Adipocyte (in vitro differentiated cells): ENCODE measurements at regions not wholly inside any gene's neighbourhood (a gene's known extent, or its start where the extent isn't known, plus 50 kb on each side); places are given as distances from the start of the nearest gene placed in this dataset.
"Not testable (repeated sequence)": the region's sequence is repeated elsewhere in the genome, so short reads cannot be mapped to it uniquely, and the experiment has no call there.

Experiments
- DNase-seq: peaks from one replicate; pipeline ENCODE4 v3.0.0-alpha.2; 2015; ENCODE audit warnings: low read depth
- H3K27me3 ChIP-seq: replicated peaks from 2 replicates; pipeline ENCODE4 v1.7.0; 2013; ENCODE audit warnings: mild to moderate bottlenecking, low read length, moderate library complexity; ENCODE audit not compliant: control insufficient read depth, insufficient read depth
- H3K36me3 ChIP-seq: 2 replicates; pipeline ENCODE4 v1.7.0; 2013; ENCODE audit warnings: low read length, mild to moderate bottlenecking, moderate library complexity; ENCODE audit not compliant: control insufficient read depth, insufficient read depth, severe bottlenecking
- H3K4me1 ChIP-seq: 2 replicates; pipeline ENCODE4 v1.7.0; 2013; ENCODE audit warnings: mild to moderate bottlenecking, low read length, moderate library complexity; ENCODE audit not compliant: control insufficient read depth, insufficient read depth
- H3K4me3 ChIP-seq: 2 replicates; pipeline ENCODE4 v1.7.0; 2013; ENCODE audit warnings: mild to moderate bottlenecking, low read length, moderate library complexity
- H3K9ac ChIP-seq: 2 replicates; pipeline ENCODE4 v1.7.0; 2013; ENCODE audit warnings: mild to moderate bottlenecking, low read length, moderate library complexity
- H3K9me3 ChIP-seq: 2 replicates; pipeline ENCODE4 v1.7.0; 2013; ENCODE audit warnings: mild to moderate bottlenecking, low read length, moderate library complexity; ENCODE audit not compliant: control insufficient read depth

DNA sequence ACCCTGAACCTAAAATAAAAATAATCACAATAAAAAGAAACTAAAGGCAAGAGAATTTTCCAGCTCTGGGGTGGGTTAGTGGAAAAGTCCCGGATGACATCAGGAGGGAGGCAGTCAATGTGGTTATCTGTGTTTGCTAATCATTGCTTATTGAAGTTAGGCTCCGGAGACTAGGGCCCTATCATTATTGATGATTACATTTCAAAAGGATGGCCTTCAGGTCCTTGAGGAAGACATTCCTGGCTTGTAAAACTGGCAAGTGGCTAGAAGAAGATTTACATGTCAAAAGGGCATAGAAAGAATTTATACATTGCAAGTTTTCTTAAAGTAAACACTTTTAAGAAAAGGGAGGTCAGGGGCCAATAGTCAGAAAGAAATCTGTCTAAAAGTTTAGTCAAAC, 123.4 kb downstream of the POSTN start:
- H3K4me1 ChIP-seq, result no peaks in the 10 kb centered on the region
- DNase-seq, result no peak
- no peaks in the 10 kb centered on the region for H3K9me3 ChIP-seq
- no peak overlapping the region for H3K4me3 ChIP-seq
- H3K36me3 ChIP-seq, result no peaks in the 10 kb centered on the region
- H3K27me3 ChIP-seq, result no peaks in the 10 kb centered on the region
- no peak overlapping the region for H3K9ac ChIP-seq

DNA sequence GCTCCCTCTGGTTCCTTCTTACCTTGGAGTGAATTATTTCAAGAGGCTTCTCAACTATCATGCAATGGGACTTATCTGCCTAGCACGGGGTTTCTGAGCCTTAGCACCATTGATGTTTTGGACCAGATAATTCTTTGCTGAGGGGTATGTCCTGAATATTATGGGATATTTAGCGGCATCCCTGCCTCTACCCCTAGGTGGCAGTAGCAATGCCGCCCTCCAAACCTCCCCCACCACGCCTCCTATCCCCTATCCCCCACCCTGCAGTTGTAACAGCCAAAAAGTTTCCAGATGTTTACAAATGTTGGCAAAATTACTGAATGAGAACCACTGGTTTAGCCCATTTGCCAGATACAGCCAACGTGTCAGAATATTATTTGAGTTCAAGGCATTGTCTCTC, 125.5 kb downstream of the POSTN start:
- Histone ChIP-seq H3K4me1 (no peaks in the 10 kb centered on the region), H3K9ac (no peak overlapping the region), H3K27me3 (no peaks in the 10 kb centered on the region), H3K9me3 (no peaks in the 10 kb centered on the region), H3K4me3 (no peak overlapping the region), H3K36me3 (no peaks in the 10 kb centered on the region)
- DNase-seq, result no peak

DNA sequence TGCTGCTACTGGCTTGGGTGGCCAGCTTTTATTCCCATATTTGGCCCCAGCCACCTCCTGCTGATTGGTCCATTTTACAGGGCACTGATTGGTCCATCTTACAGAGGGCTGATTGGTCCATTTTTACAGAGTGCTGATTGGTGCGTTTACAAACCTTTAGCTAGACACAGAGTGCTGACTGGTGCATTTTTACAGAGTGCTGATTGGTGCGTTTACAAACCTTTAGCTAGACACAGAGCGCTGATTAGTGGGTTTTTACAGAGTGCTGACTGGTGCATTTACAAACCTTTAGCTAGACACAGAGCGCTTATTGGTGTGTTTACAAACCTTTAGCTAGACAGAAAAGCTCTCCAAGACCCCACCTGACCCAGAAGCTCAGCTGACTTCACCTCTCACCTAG, 126.3 kb downstream of the POSTN start:
- not testable (repeated sequence) for H3K4me1 ChIP-seq, H3K9ac ChIP-seq, H3K27me3 ChIP-seq, H3K36me3 ChIP-seq, DNase-seq, H3K9me3 ChIP-seq, H3K4me3 ChIP-seq

DNA sequence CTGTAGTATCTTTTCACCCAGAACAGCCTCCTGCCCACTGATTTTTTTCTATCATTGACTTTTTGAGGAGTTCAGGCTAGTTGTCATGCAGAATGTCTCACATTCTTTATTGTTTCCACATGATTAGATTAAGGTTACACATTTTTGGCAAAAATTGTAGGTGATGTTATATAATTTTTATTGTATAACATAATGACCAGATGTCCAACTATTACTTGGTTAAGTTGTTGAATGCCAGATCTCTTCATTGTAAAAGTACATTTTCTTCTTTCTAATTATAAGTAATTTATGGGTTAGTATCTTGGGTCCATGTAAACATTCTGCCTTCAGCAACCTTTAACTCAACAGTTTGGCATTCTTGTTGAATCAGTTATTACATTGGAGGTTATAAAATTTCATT, 138.4 kb downstream of the POSTN start:
- Histone ChIP-seq H3K4me1 (peaks cover 9% of the 10 kb centered on the region), H3K4me3 (no peak overlapping the region), H3K27me3 (no peaks in the 10 kb centered on the region), H3K9me3 (no peaks in the 10 kb centered on the region), H3K36me3 (no peaks in the 10 kb centered on the region), H3K9ac (no peak overlapping the region)
- DNase-seq, result peak; percentile 22

DNA sequence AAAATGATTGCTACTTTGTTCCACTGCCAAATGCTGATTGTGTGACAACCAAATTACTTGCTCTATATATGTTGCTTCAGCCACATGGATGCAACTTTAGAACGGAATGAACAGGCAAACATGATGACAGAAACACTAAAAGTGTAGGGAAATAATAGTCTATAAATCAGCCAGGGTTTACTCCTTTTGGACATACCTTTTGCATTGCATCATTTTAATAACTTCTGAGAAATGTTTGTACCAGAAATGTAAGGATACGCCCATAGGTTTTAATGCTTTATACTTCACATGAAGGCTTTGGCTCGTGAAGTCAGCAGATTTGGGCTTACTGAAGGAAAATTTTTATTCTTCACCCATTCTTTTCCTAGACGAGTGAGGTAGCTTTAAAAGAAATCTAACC, 141.0 kb downstream of the POSTN start:
- no peaks in the 10 kb centered on the region for H3K27me3 ChIP-seq
- no peak overlapping the region for H3K9ac ChIP-seq
- H3K4me3 ChIP-seq, result no peak overlapping the region
- peaks cover 18% of the 10 kb centered on the region for H3K4me1 ChIP-seq
- no peaks in the 10 kb centered on the region for H3K9me3 ChIP-seq
- no peaks in the 10 kb centered on the region for H3K36me3 ChIP-seq
- DNase-seq, result no peak

DNA sequence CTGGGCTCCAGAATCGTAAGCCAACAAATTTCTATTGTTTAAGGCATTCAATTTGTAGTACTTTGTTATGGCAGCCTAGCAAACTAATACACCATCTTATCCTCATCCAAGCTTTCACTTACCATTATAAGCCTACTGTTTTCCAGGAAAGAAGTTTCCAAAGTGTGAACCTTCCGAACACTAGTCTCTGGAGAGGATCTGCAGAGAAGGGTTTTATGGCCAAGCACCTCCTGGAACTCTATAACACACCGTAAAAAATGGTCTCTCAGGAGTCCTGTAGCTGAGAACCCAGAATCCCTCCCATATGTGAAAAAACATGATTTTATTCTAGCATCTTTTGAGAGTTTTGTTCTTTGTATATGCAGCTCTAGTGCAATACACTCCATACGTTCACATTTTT, 142.1 kb downstream of the POSTN start:
- peaks cover 18% of the 10 kb centered on the region for H3K4me1 ChIP-seq
- H3K9me3 ChIP-seq, result no peaks in the 10 kb centered on the region
- no peaks in the 10 kb centered on the region for H3K36me3 ChIP-seq
- H3K27me3 ChIP-seq, result no peaks in the 10 kb centered on the region
- DNase-seq, result no peak
- H3K4me3 ChIP-seq, result no peak overlapping the region
- no peak overlapping the region for H3K9ac ChIP-seq

DNA sequence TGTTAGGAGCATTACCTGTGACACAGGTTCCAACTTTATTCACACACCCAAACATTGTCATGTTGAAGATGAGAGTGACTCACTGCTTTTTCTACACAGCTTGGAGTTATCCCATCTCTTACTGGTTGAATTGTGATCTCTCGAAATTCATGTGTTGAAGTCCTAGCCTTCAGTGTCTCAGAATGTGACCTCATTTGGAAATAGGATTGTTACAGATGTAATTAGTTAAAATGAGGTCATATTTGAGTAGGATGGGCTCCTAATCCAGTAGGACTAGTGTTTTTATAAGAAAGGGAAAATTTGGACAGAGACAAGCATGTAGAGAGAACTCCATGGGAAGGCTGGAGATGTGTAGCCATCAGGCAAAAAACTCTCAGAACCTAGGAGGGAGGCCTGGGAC, 142.5 kb downstream of the POSTN start:
- Histone ChIP-seq H3K4me3 (no peak overlapping the region), H3K36me3 (no peaks in the 10 kb centered on the region), H3K27me3 (no peaks in the 10 kb centered on the region), H3K4me1 (peaks cover 18% of the 10 kb centered on the region), H3K9ac (no peak overlapping the region), H3K9me3 (no peaks in the 10 kb centered on the region)
- DNase-seq, result no peak

DNA sequence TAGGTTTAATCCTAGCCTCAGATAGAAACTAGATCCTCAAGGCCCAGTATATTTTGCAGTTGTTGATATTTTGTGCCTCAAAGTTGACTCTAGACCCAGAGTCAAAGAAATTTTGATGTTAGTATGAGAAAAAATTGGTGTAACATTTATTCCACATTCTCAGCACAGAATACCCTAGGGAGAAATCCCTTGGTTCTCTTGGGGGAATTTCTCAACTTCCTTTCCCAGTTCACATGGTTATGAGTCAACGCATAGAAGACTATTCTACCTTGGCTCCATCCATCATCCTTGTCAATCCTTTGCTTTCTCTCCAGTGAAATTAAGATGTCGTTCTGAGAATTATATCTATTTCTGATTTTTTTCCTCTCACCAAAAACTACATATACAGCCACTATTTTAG, 145.3 kb downstream of the POSTN start:
- no peak for DNase-seq
- Histone ChIP-seq H3K27me3 (no peaks in the 10 kb centered on the region), H3K36me3 (no peaks in the 10 kb centered on the region), H3K4me3 (no peak overlapping the region), H3K4me1 (peaks cover 11% of the 10 kb centered on the region), H3K9ac (no peak overlapping the region), H3K9me3 (no peaks in the 10 kb centered on the region)

DNA sequence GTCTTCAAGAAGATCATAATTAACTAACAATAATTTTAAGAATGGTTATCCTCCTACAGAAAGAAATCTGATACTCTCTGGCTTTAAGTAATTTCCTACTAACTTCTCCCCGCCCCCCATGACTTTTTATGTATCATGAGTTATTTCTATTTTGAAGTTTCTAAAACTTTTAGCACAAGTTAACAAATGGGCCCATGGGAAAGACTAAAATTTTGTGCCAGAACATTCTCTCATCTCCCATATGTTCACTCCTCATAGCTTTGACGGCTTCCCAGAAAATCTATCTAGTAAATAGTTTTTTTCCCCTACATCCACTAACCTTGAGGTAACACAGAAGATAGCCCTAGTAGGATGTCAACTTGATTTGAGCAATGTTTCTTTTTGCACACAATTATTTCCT, 148.3 kb downstream of the POSTN start:
- no peaks in the 10 kb centered on the region for H3K9me3 ChIP-seq
- no peaks in the 10 kb centered on the region for H3K36me3 ChIP-seq
- H3K4me1 ChIP-seq, result peaks cover 36% of the 10 kb centered on the region
- H3K9ac ChIP-seq, result no peak overlapping the region
- no peak for DNase-seq
- H3K27me3 ChIP-seq, result no peaks in the 10 kb centered on the region
- no peak overlapping the region for H3K4me3 ChIP-seq

DNA sequence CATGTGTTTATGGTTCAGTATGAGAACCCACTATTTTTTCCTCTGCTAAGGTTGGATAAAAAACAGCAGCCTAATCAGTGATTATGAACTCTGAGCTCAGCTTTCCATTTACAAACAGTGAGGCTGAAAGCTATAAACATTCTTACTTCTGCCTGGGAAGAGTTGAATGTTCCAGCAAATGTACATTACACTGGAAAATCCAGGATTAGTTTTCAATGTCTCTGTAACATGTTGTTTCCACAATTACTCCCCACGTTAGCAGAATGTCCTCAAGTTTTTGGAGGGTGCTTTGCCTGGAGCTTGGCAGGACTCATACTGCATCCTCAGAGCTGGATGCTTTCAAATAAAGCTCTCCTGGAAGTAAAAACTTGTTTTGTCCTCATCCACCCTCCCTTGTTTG, 150.4 kb downstream of the POSTN start:
- no peak overlapping the region for H3K4me3 ChIP-seq
- peak overlapping the region; percentile 23 for H3K9ac ChIP-seq
- peaks cover 42% of the 10 kb centered on the region for H3K4me1 ChIP-seq
- no peaks in the 10 kb centered on the region for H3K36me3 ChIP-seq
- peak; percentile 41 for DNase-seq
- no peaks in the 10 kb centered on the region for H3K27me3 ChIP-seq
- no peaks in the 10 kb centered on the region for H3K9me3 ChIP-seq

DNA sequence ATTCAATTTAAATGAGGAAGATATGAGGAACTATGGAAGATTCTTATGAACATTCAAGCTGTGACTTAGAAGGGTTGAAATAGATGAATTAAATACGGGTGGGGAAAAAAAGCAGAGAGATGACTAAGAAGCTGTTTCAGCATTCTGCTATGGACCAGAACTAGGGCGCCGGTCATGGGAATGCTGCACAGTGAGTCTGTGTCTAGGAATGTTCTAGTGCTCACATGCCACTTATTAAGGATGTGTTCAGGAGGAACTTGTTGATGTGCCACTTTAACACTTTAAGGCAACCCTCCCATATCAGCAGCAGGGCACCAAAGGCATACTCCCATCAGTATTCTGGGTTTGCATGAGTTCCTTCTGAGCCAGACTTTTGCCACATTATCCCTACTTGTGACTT, 152.1 kb downstream of the POSTN start:
- H3K9ac ChIP-seq, result peak overlapping the region; percentile 65
- no peaks in the 10 kb centered on the region for H3K27me3 ChIP-seq
- no peaks in the 10 kb centered on the region for H3K36me3 ChIP-seq
- H3K4me1 ChIP-seq, result peaks cover 42% of the 10 kb centered on the region
- DNase-seq, result peak; percentile 95
- H3K4me3 ChIP-seq, result peak overlapping the region; percentile 55
- no peaks in the 10 kb centered on the region for H3K9me3 ChIP-seq

DNA sequence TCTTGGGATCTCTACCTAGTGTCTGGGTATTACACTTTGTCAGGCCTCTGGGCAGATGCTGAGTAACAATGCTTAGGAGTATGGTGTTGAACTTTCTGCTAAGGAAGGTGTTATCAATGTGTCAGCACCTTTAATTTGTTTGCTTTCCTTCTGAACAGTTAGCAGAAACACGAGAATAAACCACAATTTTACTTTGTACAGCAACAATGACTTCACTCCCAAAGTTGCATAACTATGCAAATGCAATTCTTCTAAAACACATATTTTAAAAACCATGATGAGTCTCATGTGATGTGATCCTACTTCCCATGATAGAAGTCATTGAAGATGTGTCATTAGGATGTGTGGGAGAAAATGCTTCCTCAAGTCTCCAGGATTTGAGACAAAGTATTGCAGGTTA, 155.0 kb downstream of the POSTN start:
- H3K4me1 ChIP-seq, result peaks cover 42% of the 10 kb centered on the region

More for the DNA sequence above, 155.0 kb downstream of the POSTN start:
- peak overlapping the region; percentile 57 for H3K9ac ChIP-seq
- no peaks in the 10 kb centered on the region for H3K36me3 ChIP-seq
- no peaks in the 10 kb centered on the region for H3K27me3 ChIP-seq
- H3K4me3 ChIP-seq, result peak overlapping the region; percentile 7
- peak; percentile 63 for DNase-seq
- no peaks in the 10 kb centered on the region for H3K9me3 ChIP-seq
